GM10266 (cell line): ENCODE measurements at regions not wholly inside any gene's neighbourhood (a gene's known extent, or its start where the extent isn't known, plus 50 kb on each side); places are given as distances from the start of the nearest gene placed in this dataset.

ENCODE experiments used
- DNase-seq: peaks from one replicate; pipeline ENCODE4 v3.0.0; 2012; ENCODE audit errors: extremely low spot score
- CTCF ChIP-seq: IDR thresholded peaks from 2 replicates; pipeline ENCODE4 v1.5.1; 2012; ENCODE audit warnings: mild to moderate bottlenecking, low read depth; ENCODE audit not compliant: control insufficient read depth, insufficient read depth; ENCODE audit errors: missing control alignments

GRCh38 chr15:68508485-68509189 lies 70.2 kb upstream of the CORO2B start:
- DNase-seq = no peak
- TF ChIP-seq CTCF = no peak

GRCh38 chr15:68510558-68510957 lies 68.2 kb upstream of the CORO2B start:
- no peak for DNase-seq
- no peak for TF ChIP-seq CTCF

GRCh38 chr15:68511073-68511991 lies 67.5 kb upstream of the CORO2B start:
- no peak for DNase-seq
- no peak for TF ChIP-seq CTCF

- DNase-seq = no peak
These were observed 66.7 kb upstream of the CORO2B start for GRCh38 chr15:68512052-68512451.

GRCh38 chr15:68512598-68512997 lies 66.2 kb upstream of the CORO2B start:
- DNase-seq = no peak
- no peak for TF ChIP-seq CTCF

More at GRCh38 chr15:68512052-68512451, 66.7 kb upstream of the CORO2B start:
- no peak for TF ChIP-seq CTCF

GRCh38 chr15:68515371-68516095 lies 63.3 kb upstream of the CORO2B start:
- no peak for DNase-seq
- no peak for TF ChIP-seq CTCF
